Ishikawa (cell line): ENCODE measurements at regions not wholly inside any gene's neighbourhood (a gene's known extent, or its start where the extent isn't known, plus 50 kb on each side); places are given as distances from the start of the nearest gene placed in this dataset.

Source experiments
- CEBPB ChIP-seq: IDR thresholded peaks from 2 replicates; pipeline ENCODE4 v1.6.1; 2012
- CREB1 ChIP-seq: IDR thresholded peaks from 2 replicates; pipeline ENCODE4 v1.6.1; 2012; ENCODE audit warnings: low read depth
- EGR1 ChIP-seq: IDR thresholded peaks from 2 replicates; pipeline ENCODE4 v1.6.1; 2012
- EP300 ChIP-seq: IDR thresholded peaks from 2 replicates; pipeline ENCODE4 v1.6.1; 2012; ENCODE audit warnings: borderline replicate concordance
- FOXM1 ChIP-seq: IDR thresholded peaks from 2 replicates; pipeline ENCODE4 v1.6.1; 2012; ENCODE audit warnings: low read depth, borderline replicate concordance
- MAX ChIP-seq: IDR thresholded peaks from 2 replicates; pipeline ENCODE4 v1.6.1; 2012
- RAD21 ChIP-seq: IDR thresholded peaks from 2 replicates; pipeline ENCODE4 v1.6.1; 2012; ENCODE audit warnings: low read depth
- TAF1 ChIP-seq: IDR thresholded peaks from 2 replicates; pipeline ENCODE4 v1.6.1; 2012; ENCODE audit warnings: low read depth, mild to moderate bottlenecking
- TCF12 ChIP-seq: IDR thresholded peaks from 2 replicates; pipeline ENCODE4 v1.6.1; 2012; ENCODE audit warnings: low read depth
- USF1 ChIP-seq: IDR thresholded peaks from 2 replicates; pipeline ENCODE4 v1.6.1; 2012
- YY1 ChIP-seq: IDR thresholded peaks from 2 replicates; pipeline ENCODE4 v1.6.1; 2012; ENCODE audit warnings: low read depth
- ZBTB7A ChIP-seq: IDR thresholded peaks from 2 replicates; pipeline ENCODE4 v1.6.1; 2012; ENCODE audit warnings: low read depth

GRCh38 chr7:115101199-115101598 is 179.3 kb downstream of the MDFIC start:
- TF ChIP-seq CREB1: no peak
- no peak for TF ChIP-seq RAD21
- TF ChIP-seq TAF1: no peak
- no peak for TF ChIP-seq MAX
- TF ChIP-seq EP300: no peak
- no peak for TF ChIP-seq TCF12
- no peak for TF ChIP-seq FOXM1
- no peak for TF ChIP-seq ZBTB7A
- TF ChIP-seq CEBPB: no peak
- no peak for TF ChIP-seq EGR1
- no peak for TF ChIP-seq USF1
- no peak for TF ChIP-seq YY1
